GM23248 (cell line): ENCODE measurements at regions not wholly inside any gene's neighbourhood (a gene's known extent, or its start where the extent isn't known, plus 50 kb on each side); places are given as distances from the start of the nearest gene placed in this dataset.

ENCODE experiments used
- DNase-seq: peaks from one replicate; pipeline ENCODE4 v3.0.0-alpha.2; 2015
- H2AFZ ChIP-seq: fragments of 200-600 bp; sonication (generic); 2 replicates; pipeline ENCODE4 v1.6.1; 2016; ENCODE audit warnings: antibody characterized with exemption
- H3F3A ChIP-seq: fragments of 200-600 bp; sonication (generic); 2 replicates; pipeline ENCODE4 v1.6.1; 2016; ENCODE audit warnings: mild to moderate bottlenecking, antibody characterized with exemption, mixed run types; ENCODE audit not compliant: insufficient read depth
- H3K27ac ChIP-seq: fragments of 200-600 bp; sonication (generic); 2 replicates; pipeline ENCODE4 v1.5.1; 2016; ENCODE audit warnings: mild to moderate bottlenecking
- H3K27me3 ChIP-seq: fragments of 200-600 bp; sonication (generic); replicated peaks from 2 replicates; pipeline ENCODE4 v1.6.1; 2016; ENCODE audit warnings: mild to moderate bottlenecking; ENCODE audit not compliant: insufficient read depth
- H3K36me3 ChIP-seq: fragments of 200-600 bp; sonication (generic); 2 replicates; pipeline ENCODE4 v1.6.1; 2016; ENCODE audit warnings: low read depth, mild to moderate bottlenecking
- H3K4me1 ChIP-seq: fragments of 200-600 bp; sonication (generic); 2 replicates; pipeline ENCODE4 v1.6.1; 2016; ENCODE audit warnings: mild to moderate bottlenecking; ENCODE audit not compliant: insufficient read depth
- H3K4me2 ChIP-seq: fragments of 200-600 bp; sonication (generic); one replicate; pipeline ENCODE4 v1.6.1; 2016; ENCODE audit warnings: mild to moderate bottlenecking; ENCODE audit not compliant: unreplicated experiment
- H3K4me3 ChIP-seq: fragments of 200-600 bp; sonication (generic); 2 replicates; pipeline ENCODE4 v1.5.1; 2016; ENCODE audit warnings: mild to moderate bottlenecking
- H3K79me2 ChIP-seq: fragments of 200-600 bp; sonication (generic); 2 replicates; pipeline ENCODE4 v1.6.1; 2016; ENCODE audit warnings: mild to moderate bottlenecking; ENCODE audit not compliant: insufficient read depth
- H3K9ac ChIP-seq: fragments of 200-600 bp; sonication (generic); 2 replicates; pipeline ENCODE4 v1.6.1; 2016; ENCODE audit warnings: mild to moderate bottlenecking
- H3K9me2 ChIP-seq: fragments of 200-600 bp; sonication (generic); 2 replicates; pipeline ENCODE4 v1.6.1; 2016; ENCODE audit warnings: mixed run types, mild to moderate bottlenecking, moderate library complexity; ENCODE audit not compliant: insufficient read depth
- H3K9me3 ChIP-seq: fragments of 200-600 bp; sonication (generic); one replicate; pipeline ENCODE4 v1.6.1; 2017; ENCODE audit warnings: low read depth
- H4K20me1 ChIP-seq: fragments of 200-600 bp; sonication (generic); 2 replicates; pipeline ENCODE4 v1.6.0; 2016; ENCODE audit not compliant: insufficient read depth
- EZH2 ChIP-seq: fragments of 200-600 bp; sonication (generic); IDR thresholded peaks from 2 replicates; pipeline ENCODE4 v1.6.1; 2018; ENCODE audit warnings: antibody characterized with exemption, mild to moderate bottlenecking; ENCODE audit not compliant: insufficient read depth, poor library complexity, severe bottlenecking
- EZH2phosphoT487 ChIP-seq: fragments of 200-600 bp; sonication (generic); IDR thresholded peaks from 2 replicates; pipeline ENCODE4 v1.6.1; 2018; ENCODE audit warnings: antibody characterized with exemption, moderate library complexity, mild to moderate bottlenecking, low read depth; ENCODE audit not compliant: insufficient read depth
- WGBS, 2 experiments: methylation state at CpG; one replicate each; pipeline ENCODE4 v1.1.6; 2015 to 2017; ENCODE audit warnings: low lambda C conversion rate in 2 of 2, low coverage in 1 of 2; ENCODE audit errors: missing lambda C conversion rate in 2 of 2; 5-methylcytosine and 5-hydroxymethylcytosine counted together
- in situ Hi-C: fragments of 300-500 bp; cut with MboI; formaldehyde crosslinking; loops from 2 replicates; pipeline ENCODE4 v1.15.0; 2020

GRCh38 chr15:58260725-58261267 lies 122.6 kb downstream of the AQP9 start:
- H2AFZ ChIP-seq, result no peak overlapping the region
- in situ Hi-C loops, result no loop called here
- 41 to 62% methylated on average over 2 of the region's 2 CpGs for WGBS, 2 experiments
- H3F3A ChIP-seq, result peaks cover 5% of the 10 kb centered on the region; the same call in 1 of the 2 replicates
- no peak overlapping the region for H3K27ac ChIP-seq
- H3K4me2 ChIP-seq, result no peak overlapping the region
- DNase-seq, result peak; percentile 72
- no peaks in the 10 kb centered on the region for H3K9me2 ChIP-seq
- H3K9ac ChIP-seq, result no peak overlapping the region
- peaks cover 16% of the 10 kb centered on the region for H3K4me1 ChIP-seq
- H3K9me3 ChIP-seq, result no peaks in the 10 kb centered on the region
- no peaks in the 10 kb centered on the region for H3K36me3 ChIP-seq
- TF ChIP-seq EZH2 (no peak), EZH2phosphoT487 (no peak)
- no peak overlapping the region for H3K4me3 ChIP-seq
- no peaks in the 10 kb centered on the region for H3K27me3 ChIP-seq
- no peaks in the 10 kb centered on the region for H3K79me2 ChIP-seq
- no peaks in the 10 kb centered on the region for H4K20me1 ChIP-seq

GRCh38 chr15:58261368-58261767 lies 123.2 kb downstream of the AQP9 start:
- Histone ChIP-seq H3K27me3 (no peaks in the 10 kb centered on the region), H3K4me2 (peak overlapping the region; percentile 4), H2AFZ (no peak overlapping the region), H3K9me2 (no peaks in the 10 kb centered on the region), H3K79me2 (no peaks in the 10 kb centered on the region), H3K4me3 (no peak overlapping the region), H3K4me1 (peaks cover 16% of the 10 kb centered on the region), H3K27ac (peak overlapping the region; percentile 17), H3F3A (peaks cover 5% of the 10 kb centered on the region; the same call in 1 of the 2 replicates), H3K9me3 (no peaks in the 10 kb centered on the region), H3K36me3 (no peaks in the 10 kb centered on the region), H3K9ac (no peak overlapping the region), H4K20me1 (no peaks in the 10 kb centered on the region)
- WGBS, 2 experiments, result 74 to 75% methylated on average over 5 of the region's 5 CpGs
- TF ChIP-seq EZH2phosphoT487 (no peak), EZH2 (no peak)
- DNase-seq, result no peak
- in situ Hi-C loops, result no loop called here

- Histone ChIP-seq H3K9me3 (no peaks in the 10 kb centered on the region), H3K4me2 (no peak overlapping the region), H3K27ac (no peak overlapping the region), H3K79me2 (no peaks in the 10 kb centered on the region), H3K4me1 (peaks cover 16% of the 10 kb centered on the region), H3K9ac (no peak overlapping the region), H3F3A (peaks cover 5% of the 10 kb centered on the region; the same call in 1 of the 2 replicates), H3K9me2 (no peaks in the 10 kb centered on the region), H3K36me3 (no peaks in the 10 kb centered on the region), H2AFZ (no peak overlapping the region), H4K20me1 (no peaks in the 10 kb centered on the region), H3K4me3 (no peak overlapping the region), H3K27me3 (no peaks in the 10 kb centered on the region)
- TF ChIP-seq EZH2phosphoT487, result no peak
- TF ChIP-seq EZH2, result no peak
- in situ Hi-C loops, result no loop called here
- no peak for DNase-seq
- 94 to 97% methylated on average over 4 of the region's 4 CpGs for WGBS, 2 experiments
Measured at GRCh38 chr15:58264053-58264971, 126.1 kb downstream of the AQP9 start.

GRCh38 chr15:58267051-58267450 lies 128.9 kb downstream of the AQP9 start:
- Histone ChIP-seq H2AFZ (no peak overlapping the region), H3K9me3 (no peaks in the 10 kb centered on the region), H4K20me1 (no peaks in the 10 kb centered on the region), H3K9ac (no peak overlapping the region), H3K4me2 (no peak overlapping the region), H3F3A (no peaks in the 10 kb centered on the region), H3K27ac (no peak overlapping the region), H3K4me3 (no peak overlapping the region), H3K4me1 (no peaks in the 10 kb centered on the region), H3K9me2 (no peaks in the 10 kb centered on the region), H3K36me3 (0 out of 2 replicates have a peak, but pooled peaks cover 4% of the 10 kb centered on the region), H3K27me3 (no peaks in the 10 kb centered on the region), H3K79me2 (no peaks in the 10 kb centered on the region)
- in situ Hi-C loops, result no loop called here
- no peak for TF ChIP-seq EZH2phosphoT487
- no peak for TF ChIP-seq EZH2
- DNase-seq, result no peak
- 96 to 100% methylated on average over 1 of the region's 1 CpG for WGBS, 2 experiments
